HS-27A (cell line): ENCODE measurements at regions not wholly inside any gene's neighbourhood (a gene's known extent, or its start where the extent isn't known, plus 50 kb on each side); places are given as distances from the start of the nearest gene placed in this dataset.

Source experiments
- DNase-seq: peaks from one replicate; pipeline ENCODE4 v3.0.0-alpha.2; 2012; ENCODE audit warnings: low read depth, missing footprints

DNA sequence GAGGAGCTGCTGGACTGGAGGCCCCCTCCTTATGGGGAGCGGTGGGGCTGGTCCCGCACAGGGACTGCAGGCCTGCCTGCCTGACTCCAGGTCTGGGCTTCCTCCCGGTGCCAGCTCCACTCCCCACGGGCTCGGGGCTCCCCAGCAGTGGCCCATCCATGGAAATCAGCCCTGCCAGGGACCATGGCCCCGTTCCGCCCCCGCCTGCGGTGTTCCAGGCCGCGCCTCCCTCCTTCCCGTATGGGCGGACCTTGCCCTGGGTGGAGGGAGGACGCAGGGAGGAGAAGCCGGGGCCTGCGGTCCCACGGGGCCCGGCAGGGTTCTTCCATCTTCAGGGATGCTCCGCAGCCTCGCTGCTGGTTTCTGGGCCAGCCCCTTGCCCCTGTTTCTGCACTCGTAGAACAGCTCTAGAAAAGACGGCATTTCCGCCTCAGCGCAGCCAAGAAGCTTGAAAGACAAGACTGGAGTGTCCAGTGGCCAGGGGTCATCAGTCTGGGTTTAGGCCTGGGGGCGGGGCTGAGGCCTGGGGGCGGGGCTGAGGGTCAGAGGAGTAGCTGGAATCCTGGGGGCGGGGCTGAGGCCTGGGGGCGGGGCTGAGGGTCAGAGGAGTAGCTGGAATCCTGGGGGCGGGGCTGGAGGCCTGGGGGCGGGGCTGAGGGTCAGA lies 1330.6 kb downstream of the BRD1 start:
- no peak for DNase-seq

DNA sequence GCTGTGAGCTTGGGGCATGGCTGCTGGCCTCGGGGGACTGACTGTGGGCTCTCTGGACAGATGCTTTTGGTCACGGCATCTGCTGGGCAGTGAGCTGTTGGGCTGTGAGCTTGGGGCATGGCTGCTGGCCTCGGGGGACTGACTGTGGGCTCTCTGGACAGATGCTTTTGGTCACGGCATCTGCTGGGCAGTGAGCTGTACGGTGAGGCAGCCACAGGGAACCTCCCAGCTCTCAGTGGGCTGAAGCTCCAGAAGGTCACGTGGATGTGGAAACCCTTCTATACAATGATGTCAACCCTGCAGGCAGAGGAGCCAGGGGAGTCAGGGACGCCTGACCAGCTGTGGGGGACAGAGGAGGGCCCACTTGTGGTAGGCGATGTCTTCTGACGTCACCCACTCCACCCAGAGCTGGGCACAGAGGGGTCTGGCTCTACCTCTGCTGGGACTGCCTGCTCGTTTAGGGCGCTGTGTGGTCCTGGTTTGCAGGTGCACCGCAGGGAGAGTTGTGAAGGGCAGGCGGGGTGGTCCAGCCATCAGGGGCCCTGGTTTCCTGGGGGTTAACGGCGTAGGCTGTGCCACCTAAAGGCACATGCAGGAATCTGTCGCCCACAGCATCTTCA lies 1331.3 kb downstream of the BRD1 start:
- DNase-seq: no peak

DNA sequence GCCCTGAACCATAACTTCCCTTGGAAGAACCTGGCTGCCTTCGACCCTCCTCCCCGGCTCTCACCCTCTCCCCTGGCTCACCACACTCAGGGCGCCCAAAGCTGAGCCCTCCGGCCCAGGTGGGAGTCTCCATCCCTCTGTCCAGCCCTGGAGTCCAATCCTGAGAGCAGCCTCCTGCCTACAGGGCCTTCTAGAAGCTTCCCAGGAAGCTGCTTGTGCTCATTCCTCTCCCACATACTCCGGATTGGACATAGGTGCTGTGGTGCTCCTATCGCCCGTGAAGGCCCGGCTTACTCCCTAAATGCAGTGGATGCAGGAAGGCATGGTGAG lies 1332.0 kb downstream of the BRD1 start:
- DNase-seq: no peak

DNA sequence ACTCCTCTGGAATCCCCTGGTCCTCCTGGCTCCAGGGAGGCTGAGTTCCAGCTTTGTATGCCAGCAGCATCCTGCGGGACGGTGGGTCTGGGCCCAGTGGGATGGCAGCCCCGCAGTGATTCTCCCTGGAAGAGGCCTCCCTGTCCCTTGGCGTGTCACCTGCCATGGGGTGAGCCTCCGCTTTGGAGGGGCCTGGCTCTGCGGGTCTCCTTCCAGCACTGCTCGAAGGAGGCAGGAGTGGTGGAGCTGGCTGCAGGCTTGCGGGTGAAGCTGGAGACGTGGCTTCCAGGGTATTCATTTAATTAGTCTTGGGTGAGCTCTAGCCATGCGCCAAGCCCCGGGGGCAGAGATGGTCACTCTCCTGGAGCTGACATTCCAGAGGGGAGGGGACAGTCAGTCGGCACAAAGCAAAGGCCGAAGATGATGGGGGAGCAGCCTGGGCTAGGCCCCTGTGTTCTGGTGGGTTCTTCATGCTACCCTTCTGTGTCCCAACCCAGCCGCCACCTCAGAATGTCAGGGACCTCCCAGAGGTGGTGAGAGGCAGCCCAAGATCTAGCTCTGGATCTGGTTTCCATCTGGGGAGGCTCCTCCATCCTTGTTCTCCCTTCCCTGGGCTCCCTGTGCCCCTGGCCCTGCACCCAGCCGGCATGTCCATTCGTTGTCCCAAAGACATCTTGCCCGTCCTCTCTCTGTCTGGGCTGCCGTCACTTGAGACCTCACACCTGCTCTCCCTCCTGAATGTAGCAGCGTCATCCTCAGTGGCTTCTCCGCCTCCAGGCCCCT lies 1332.5 kb downstream of the BRD1 start:
- no peak for DNase-seq

DNA sequence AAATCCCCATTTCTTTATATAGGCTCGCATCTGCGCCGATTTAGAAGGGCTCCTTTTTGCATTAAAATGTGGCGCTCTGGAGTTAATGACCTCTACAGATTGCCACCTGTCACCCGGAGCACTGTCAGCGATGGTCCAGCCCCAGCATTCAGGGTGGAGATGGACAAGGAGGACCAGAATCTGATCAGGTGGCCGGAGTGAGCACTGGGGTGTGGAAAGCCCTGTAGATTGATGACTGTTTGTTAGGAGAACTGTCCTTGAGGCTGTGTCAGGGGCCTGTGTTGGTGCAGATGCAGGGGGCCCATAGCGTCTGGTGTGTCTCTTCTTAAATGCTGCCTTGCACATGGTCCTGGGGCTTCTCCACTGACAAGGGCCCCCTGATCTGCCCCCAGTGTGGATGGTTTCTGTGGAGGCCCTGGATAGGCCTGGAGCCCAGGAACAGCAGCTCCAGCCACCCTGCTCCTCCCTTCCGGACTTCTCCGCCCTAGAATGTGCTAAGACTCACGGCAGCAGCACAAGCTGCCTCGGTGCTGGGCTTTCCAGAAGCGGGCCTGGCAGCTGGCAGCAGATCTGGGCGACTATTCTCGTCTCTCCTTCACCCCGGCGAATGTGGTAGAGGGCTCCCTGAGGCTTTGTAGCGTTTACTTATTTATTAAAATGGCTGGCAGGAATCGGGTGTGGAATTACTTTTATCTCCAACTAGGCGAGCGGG lies 1333.3 kb downstream of the BRD1 start:
- DNase-seq: no peak

DNA sequence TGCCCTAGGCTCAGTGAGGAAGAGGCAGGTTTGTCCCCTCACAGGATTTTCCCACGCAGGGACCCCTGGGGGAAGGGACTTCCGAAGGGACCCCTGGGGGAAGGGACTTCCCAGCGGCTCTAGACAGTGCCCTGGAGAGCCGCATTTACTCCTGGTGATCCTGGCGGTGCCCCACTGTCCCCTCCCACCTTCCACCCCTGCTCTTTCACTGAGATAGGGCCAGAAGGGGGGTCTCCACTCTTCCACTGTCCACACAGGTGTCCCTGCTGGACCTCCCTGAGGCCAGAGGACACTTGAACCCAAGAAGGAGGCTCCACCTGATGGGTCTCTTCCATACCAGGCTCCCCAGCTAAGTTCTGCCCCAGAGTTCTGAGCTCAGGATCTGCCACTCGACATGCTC lies 1333.9 kb downstream of the BRD1 start:
- no peak for DNase-seq

DNA sequence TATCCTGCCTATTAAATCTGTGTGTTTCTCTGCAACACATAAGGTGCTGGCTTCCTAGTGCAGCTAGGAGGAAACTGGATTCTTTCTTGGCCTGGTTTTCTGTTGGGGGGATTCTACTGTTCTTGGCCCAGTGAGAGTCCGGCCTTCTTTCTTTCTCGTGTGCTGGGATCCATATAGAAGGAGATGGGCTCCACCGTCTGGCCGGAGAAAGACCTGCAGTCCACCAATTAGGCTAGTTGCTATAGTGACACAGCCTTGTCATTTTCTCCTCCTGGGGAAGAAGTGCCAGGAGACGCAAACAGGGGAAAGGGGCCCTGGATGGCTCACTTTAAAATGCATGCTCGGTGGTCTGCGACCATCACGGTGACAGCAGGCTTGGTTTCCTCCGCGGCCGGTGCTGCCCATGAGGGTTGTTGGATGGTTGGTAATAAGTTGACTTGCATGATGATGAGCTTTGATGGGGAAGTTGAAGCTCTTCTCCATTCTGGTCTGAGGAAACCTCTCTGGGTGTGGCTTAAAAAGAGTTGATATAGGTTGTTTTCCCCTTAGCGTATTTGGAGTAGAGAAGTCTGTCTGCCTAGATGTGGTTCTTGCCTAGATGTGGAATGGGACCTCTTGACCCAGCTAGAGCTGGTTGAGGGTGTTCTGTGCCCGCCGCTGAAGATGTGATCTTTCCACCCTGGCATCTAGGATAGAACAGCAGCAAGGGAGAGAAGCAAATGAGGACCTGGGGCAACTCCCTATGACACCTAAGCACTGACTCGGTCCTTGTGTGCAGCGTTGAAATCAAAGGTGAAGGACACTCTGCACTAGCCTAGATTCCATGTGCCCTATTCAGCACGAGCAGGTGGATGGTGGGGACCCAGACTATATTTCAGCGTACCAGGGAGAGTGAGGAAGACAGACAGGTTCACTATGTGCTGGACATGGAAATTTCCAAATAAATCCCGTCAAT lies 1335.0 kb downstream of the BRD1 start:
- peak; percentile 0 for DNase-seq

DNA sequence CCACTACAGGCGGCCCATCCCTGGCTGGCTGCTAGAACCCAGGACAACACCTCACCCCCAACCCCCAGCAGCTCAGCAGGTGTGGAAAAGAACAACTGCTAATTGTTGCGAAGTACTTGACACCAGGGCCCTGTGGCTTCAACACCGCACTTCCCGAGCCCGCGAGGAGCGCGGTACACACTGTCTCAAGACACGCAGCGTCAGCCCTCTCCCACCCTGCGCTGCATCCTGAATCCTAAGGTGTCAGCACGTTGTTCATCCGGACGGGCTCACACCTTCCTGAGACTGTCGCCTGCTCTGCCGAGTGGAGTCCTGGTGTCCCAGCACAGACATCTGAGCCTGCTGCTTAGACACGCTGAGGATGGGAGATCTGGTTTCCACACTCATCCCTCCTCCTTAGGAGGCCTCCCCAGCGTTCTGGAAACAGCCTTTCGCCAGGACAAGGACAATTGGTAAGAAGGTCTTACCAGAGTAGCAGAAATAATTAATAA lies 1336.2 kb downstream of the BRD1 start:
- no peak for DNase-seq

DNA sequence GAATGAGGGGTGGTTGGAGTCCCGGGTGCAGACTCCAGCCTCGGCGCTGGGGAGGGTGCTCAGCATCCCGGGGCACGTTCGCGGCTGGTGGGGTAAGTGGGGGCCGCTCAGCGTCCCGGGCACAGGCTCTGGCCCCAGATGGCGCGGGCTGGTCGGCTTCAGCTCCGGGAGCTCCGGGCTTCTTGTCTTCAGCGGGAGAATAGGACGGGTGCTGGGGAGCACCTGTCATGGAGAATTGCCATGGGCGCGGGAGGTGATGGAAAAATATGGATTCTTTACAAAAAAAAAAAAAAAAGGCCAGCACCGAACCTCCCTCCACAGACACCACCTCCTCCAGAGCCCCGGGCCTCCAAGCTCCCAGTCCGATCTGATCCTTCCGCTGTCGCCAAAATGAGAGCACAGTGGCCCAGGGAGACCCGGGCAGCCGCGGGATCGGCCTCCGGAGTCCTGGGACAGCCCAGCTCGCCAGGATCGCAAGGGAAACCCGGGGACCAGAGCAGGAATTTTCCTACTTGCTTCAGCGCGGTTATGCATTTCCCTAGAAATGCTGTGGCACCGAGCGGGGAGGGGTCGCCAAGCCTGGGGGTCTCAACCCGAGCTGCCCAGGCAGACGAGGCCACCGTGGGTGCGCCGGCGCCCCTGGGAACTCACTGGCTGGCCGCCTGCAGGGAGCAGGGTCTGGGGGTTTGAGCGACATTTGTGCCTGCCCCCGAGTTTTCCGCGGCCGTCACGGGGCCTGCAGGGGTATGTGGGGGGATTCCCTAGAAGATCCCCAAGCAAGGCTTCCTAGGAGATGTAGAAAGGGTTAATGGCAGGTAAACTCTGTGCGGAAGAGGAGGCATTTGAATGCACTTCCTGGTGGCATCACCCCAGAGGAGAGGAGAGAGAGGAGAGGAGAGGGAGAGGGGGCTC lies 1336.9 kb downstream of the BRD1 start:
- DNase-seq: no peak

DNA sequence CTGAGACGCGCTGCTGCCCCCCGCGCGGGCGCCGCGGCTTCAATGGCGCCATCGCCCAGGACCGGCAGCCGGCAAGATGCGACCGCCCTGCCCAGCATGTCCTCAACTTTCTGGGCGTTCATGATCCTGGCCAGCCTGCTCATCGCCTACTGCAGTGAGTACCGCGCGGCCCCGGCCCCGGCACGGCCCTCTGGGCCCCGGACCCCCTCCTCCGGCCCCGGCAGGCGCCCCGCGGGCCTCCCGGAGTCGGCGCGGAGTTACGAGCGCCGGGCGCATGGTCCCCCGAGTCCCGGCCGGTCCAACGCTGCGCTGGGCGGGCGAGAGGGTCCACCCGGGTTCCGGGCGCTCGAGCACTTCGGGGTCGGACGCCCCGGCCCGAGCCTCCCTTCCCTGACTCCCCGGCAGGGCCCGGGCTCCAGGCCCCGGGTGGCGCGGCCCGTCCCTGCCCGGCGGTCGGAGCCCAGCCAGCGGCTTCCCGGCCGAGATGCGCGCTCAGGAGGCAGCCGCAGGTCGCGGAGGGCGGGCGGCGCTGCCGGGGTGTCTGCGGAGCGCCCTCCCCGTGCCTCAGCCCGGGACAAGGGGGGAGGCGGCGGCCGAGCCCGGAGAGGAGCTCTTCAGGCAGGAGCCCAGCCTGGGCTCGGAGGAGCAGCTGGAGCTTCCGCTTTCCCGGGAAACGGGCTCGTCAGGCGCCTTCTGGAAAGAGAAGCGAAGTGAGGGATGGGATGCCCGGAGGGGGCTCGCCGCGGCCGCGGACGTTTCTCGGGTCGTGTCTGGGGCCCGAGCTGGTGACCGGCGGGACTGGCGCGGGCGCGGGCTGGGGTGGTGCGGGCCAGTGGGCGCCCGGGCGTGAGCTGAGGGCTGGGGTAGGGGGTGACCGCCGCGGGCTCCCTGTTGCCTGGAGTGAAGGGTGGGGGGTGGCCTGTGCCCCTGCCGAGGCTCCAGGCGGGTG lies 1337.8 kb downstream of the BRD1 start:
- DNase-seq: no peak

DNA sequence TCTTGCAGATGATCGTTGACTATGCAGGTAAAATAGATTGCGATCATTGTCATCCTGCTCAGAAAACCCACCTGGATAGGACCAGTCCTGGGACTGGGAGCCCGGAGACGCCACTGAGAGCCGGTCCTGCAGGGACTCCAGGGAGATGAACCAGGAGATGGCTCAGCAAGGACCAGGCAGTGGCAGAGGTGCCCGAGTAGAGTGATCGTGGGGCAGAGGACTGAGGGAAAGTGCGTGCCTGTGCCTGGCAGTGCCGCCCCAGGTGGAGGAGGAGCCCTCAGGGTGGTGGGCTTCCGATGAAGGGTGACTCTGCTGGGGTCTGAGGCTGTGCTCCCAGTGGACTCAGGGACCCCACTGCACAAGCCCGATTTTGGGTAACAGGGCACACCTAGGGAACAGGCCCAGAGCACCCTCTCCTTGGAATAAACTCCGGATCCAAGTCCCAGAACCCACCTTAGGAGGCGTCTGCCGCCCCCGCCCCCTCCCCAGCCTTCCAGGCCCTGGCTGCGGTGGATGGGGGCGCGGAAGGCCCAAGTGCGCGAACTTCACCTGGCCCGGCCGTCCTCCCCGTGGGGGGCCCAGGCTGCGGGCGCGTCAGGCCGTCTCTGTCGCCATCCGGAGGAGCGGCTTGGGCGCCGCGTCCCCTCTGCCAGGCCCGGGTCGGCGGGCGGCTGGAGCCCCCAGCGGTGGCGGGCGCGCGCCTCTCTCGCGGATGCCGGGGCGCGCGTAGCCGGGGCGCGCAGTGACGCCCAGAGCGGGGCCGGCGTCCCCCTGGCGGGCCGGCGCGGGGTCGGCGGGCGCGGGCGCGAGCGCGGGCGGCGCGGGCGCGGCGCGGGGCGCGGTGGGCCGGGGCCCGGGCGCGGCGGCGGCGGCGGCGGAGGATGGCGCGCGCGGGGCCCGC lies 1338.8 kb downstream of the BRD1 start:
- no peak for DNase-seq

DNA sequence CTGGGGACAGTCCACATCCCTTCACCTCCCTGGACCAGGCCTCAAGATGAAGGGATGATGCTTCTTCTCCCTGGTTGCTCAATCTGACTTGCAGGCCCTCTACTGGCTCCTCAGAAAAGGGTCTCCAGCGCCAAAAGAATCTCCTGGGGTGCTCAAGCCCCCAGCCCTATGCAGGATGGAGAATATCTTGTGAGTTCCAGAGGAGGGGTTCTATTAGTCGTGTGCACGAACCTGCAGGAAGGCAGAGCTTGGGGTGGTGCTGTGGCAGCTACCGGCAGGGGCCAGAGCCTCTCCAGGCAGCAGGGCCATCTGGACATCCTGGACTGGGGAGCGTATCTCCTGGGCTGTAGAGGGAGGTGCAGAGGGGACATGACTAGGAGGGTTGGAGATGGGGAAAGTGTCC lies 1339.5 kb downstream of the BRD1 start:
- no peak for DNase-seq

DNA sequence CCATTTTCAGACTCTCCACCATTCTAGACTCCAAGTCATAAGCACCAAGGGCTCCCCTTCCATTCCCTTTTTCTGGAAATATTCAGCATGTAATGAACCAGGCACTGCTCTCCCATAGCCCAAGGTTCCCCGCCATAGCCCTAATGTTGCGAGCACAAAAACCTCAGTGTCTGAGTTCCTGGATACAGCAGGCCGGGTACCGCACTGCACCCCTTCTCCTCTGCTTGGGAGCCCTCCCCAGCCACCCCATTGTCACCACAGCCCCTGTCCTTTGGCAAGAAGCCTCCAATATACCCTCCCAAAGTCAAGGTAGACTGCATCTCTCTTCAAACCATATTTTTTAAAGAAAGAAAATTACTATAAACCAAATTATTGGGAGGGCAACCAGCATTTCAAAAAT lies 1341.1 kb downstream of the BRD1 start:
- no peak for DNase-seq

DNA sequence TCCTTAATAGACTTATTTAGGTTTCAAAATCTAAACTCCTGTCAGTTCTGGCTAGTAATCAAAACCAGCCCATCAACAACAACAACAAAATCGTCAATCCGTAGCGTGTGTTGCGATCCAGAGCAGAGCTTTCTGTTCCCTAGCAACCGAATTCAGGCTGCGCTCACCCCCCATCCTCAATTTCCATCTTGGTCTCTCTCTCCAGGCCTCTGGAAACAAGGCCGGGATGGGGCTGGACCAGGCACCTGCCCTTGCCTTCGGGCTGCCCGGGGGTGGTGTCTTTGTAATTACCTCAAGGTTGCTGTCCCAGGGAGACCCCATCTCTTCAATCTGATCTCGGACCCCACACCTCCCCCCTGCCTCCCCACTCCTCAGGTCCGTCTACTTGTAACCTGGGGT lies 1341.5 kb downstream of the BRD1 start:
- no peak for DNase-seq

DNA sequence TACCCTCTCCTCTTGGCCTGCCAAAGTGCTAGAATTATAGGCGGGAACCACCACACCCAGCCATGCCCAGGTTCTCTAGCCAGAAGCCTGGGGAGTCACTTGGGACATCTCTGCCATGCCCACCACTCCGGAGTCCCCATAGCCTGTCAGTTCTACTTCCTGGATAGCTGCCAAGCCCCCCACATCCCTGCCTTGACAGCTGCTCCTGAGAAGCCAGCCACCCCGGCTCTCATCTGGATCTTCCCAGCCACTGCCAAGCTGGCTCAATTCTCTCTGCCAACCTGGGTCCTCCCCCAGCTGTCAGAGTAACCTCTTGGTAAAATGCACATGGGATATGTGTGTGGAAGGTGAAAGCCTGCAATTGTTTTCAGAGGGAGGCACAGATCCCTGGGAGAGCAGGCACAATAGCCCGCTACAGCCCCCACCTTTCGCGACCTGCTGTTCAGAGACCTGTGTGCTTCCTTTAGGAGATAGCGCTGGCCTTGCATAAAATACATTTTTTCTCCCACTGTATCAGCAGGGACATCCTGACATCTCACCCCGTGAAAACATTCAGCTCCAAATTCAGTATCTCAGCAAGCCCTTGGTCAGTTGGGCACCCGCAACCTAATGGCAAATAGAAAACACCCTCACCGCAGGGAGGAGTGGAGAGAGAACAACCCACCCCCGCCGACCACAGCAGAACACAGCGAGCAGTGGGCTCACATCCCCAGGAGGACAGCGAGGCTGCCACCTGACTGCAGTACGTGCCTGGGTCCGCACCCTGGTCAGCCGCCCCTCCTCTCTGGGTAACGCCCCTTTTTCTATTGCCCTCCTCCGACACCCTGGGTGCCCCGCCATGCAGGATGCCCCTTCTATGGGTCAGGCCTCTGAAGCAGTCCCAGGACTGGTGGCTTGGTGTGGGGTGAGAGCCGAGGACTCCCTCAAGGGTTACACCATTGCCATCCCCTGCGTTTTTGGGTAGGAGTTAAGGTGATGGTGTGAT lies 1342.2 kb downstream of the BRD1 start:
- no peak for DNase-seq

DNA sequence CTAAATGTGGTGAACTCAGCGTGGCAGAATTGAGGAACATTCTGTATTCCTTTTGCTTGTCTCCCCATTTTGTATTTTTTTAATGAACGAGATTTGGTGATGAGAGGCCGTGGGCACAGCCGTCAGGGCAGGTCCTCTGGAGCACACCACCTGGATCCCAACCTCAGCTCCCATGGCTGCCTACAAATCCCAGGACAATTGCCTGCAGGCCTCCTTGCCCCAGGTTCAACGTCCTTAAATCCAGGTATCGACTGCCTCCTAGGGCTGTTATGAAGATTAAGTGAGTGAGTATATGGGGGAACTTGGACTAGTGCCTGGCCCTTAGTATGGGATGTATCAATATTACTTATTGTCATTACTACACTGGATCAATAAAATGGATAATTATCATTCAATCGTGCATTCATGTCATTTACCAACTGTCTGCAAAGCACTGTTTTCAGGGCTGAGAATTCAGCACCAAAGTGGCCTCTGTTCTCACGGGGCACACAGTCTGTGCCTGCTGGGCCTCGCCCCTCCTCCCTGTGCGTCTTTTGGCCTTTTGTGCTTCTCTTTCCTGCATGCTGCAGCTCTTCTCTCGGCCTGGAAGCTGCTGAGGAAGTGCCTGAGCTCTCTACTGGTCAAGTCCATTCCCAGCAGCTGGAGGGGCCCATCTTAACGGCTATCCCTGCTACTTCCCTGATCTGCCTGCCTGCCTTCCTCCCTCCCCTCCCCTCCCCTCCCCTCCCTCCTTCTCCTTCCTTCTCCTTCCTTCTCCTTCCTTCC lies 1343.7 kb downstream of the BRD1 start:
- no peak for DNase-seq
